ENCODE measurements at regions not wholly inside any gene's neighbourhood (a gene's known extent, or its start where the extent isn't known, plus 50 kb on each side); places are given as distances from the start of the nearest gene placed in this dataset.

DNA sequence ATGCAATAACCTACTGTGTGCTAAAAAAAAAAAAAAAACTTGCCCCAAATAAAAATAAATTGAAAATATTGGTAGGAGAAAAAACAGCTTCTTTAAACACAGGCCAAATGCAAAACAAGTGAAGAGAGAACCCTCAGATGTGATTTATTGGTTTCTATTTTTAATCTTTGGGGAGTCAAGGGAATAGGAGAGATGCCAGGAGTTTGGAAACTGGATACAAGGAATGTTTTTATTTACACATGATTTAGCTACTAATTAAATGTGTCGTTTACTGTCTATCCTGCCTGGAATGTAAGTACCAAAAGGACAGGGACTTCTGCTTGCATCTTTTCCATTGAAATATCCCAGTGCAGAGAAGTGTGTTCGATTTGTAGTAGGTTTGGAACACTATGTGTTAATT, 810.7 kb downstream of the MAFB start:
- H3K4me2 ChIP-seq (ENCODE audit: low read length), result no peak overlapping the region
- H3K36me3 ChIP-seq (ENCODE audit: control insufficient read depth, low read length), result no peaks in the 10 kb centered on the region
- no peak overlapping the region for H3K4me3 ChIP-seq (ENCODE audit: low read length)
- H3K79me2 ChIP-seq (ENCODE audit: control insufficient read depth, low read length), result no peaks in the 10 kb centered on the region
- no peaks in the 10 kb centered on the region for H3K9me2 ChIP-seq (replicated peaks; ENCODE audit: control insufficient read depth, low read length)
- H3F3A ChIP-seq (ENCODE audit: control insufficient read depth, insufficient read depth), result no peaks in the 10 kb centered on the region
- H4K20me1 ChIP-seq (ENCODE audit: control insufficient read depth, insufficient read depth, low read depth, low read length), result no peaks in the 10 kb centered on the region
- no peaks in the 10 kb centered on the region for H3K4me1 ChIP-seq (ENCODE audit: control insufficient read depth, low read length)
- no peaks in the 10 kb centered on the region for H3K9me3 ChIP-seq (ENCODE audit: control insufficient read depth, insufficient read depth, low read length)
- no peak for TF ChIP-seq EZH2phosphoT487 (IDR thresholded peaks at IDR 0.05; ENCODE audit: borderline replicate concordance, low read length)
- TF ChIP-seq, protein P1, sequence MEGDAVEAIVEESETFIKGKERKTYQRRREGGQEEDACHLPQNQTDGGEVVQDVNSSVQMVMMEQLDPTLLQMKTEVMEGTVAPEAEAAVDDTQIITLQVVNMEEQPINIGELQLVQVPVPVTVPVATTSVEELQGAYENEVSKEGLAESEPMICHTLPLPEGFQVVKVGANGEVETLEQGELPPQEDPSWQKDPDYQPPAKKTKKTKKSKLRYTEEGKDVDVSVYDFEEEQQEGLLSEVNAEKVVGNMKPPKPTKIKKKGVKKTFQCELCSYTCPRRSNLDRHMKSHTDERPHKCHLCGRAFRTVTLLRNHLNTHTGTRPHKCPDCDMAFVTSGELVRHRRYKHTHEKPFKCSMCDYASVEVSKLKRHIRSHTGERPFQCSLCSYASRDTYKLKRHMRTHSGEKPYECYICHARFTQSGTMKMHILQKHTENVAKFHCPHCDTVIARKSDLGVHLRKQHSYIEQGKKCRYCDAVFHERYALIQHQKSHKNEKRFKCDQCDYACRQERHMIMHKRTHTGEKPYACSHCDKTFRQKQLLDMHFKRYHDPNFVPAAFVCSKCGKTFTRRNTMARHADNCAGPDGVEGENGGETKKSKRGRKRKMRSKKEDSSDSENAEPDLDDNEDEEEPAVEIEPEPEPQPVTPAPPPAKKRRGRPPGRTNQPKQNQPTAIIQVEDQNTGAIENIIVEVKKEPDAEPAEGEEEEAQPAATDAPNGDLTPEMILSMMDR (IDR thresholded peaks at IDR 0.05; ENCODE audit: low read depth, low read length, poor library complexity, severe bottlenecking), result no peak
- H3K27me3 ChIP-seq (ENCODE audit: control insufficient read depth, low read length), result no peaks in the 10 kb centered on the region
- no peak overlapping the region for H3K27ac ChIP-seq (ENCODE audit: low read depth, low read length)

DNA sequence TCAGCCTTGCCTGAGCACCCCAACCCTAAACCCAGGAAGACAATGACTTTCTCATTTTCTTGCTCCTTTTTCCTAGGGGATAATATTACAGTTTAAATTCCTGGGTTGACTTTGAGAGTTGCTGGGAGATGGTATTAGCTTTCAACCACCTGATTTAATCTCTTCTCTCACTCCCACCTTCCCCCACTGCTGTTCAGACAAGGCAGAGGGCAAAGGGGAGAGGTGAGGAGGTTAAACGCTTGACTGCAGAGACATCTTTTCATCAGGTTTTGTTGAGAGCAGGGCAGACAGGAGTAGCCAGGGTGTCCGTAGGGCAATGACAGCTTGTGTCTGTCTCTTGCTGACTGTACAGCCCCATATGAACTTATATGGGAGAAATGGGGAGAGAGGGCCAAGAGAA, 811.2 kb downstream of the MAFB start:
- Histone ChIP-seq H3K4me1 (ENCODE audit: control insufficient read depth, low read length) (no peaks in the 10 kb centered on the region), H3K36me3 (ENCODE audit: control insufficient read depth, low read length) (no peaks in the 10 kb centered on the region), H3K27ac (ENCODE audit: low read depth, low read length) (no peak overlapping the region), H3K27me3 (ENCODE audit: control insufficient read depth, low read length) (no peaks in the 10 kb centered on the region), H4K20me1 (ENCODE audit: control insufficient read depth, insufficient read depth, low read depth, low read length) (no peaks in the 10 kb centered on the region), H3K4me3 (ENCODE audit: low read length) (no peak overlapping the region), H3K9me2 (replicated peaks; ENCODE audit: control insufficient read depth, low read length) (no peaks in the 10 kb centered on the region), H3K9me3 (ENCODE audit: control insufficient read depth, insufficient read depth, low read length) (no peaks in the 10 kb centered on the region), H3F3A (ENCODE audit: control insufficient read depth, insufficient read depth) (no peaks in the 10 kb centered on the region), H3K79me2 (ENCODE audit: control insufficient read depth, low read length) (no peaks in the 10 kb centered on the region), H3K4me2 (ENCODE audit: low read length) (no peak overlapping the region)
- TF ChIP-seq, protein P1 (IDR thresholded peaks at IDR 0.05; ENCODE audit: low read depth, low read length, poor library complexity, severe bottlenecking), result no peak
- TF ChIP-seq EZH2phosphoT487 (IDR thresholded peaks at IDR 0.05; ENCODE audit: borderline replicate concordance, low read length), result no peak

DNA sequence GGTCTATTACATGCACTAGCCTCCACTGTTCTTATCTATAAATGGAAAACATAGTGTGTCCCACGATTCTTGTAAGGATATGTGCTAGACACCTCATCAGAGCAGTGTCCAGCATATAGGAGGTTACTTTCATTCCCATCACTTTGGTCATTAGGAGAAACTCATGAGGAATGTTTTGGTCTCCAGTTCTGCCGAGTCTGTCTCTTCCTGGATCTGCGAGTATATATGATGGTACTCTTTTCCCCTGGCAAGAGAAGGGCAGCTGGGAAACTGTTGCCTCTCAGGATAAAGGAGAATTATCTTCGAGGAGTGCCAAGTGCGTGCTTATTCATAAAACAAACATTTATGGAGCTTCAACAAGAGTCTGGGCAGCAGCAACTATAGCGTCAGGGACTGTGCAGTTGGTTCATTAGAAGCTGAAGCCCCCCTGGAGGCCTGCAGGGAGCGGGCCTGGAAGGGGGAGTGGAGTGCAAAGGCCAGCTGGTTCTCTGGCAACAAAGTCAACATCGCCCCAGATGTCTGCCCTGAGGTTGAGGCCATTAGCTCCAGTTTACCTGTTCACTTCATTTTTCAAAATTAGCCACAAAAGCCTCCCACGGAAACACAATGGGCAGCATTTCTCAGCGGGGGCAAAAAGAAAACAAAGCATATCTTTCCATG, 811.9 kb downstream of the MAFB start:
- H3K27ac ChIP-seq (ENCODE audit: low read depth, low read length), result no peak overlapping the region
- H3K27me3 ChIP-seq (ENCODE audit: control insufficient read depth, low read length), result no peaks in the 10 kb centered on the region
- H3K4me1 ChIP-seq (ENCODE audit: control insufficient read depth, low read length), result no peaks in the 10 kb centered on the region
- no peaks in the 10 kb centered on the region for H3K36me3 ChIP-seq (ENCODE audit: control insufficient read depth, low read length)
- TF ChIP-seq, protein P1 (IDR thresholded peaks at IDR 0.05; ENCODE audit: low read depth, low read length, poor library complexity, severe bottlenecking), result no peak
- TF ChIP-seq EZH2phosphoT487 (IDR thresholded peaks at IDR 0.05; ENCODE audit: borderline replicate concordance, low read length), result no peak
- no peaks in the 10 kb centered on the region for H3F3A ChIP-seq (ENCODE audit: control insufficient read depth, insufficient read depth)
- no peaks in the 10 kb centered on the region for H3K79me2 ChIP-seq (ENCODE audit: control insufficient read depth, low read length)
- no peak overlapping the region for H3K4me2 ChIP-seq (ENCODE audit: low read length)
- H3K9me3 ChIP-seq (ENCODE audit: control insufficient read depth, insufficient read depth, low read length), result no peaks in the 10 kb centered on the region
- H3K9me2 ChIP-seq (replicated peaks; ENCODE audit: control insufficient read depth, low read length), result no peaks in the 10 kb centered on the region
- H4K20me1 ChIP-seq (ENCODE audit: control insufficient read depth, insufficient read depth, low read depth, low read length), result no peaks in the 10 kb centered on the region
- H3K4me3 ChIP-seq (ENCODE audit: low read length), result no peak overlapping the region

Measured in DOHH2 (cell line).